GM23248 (cell line): ENCODE measurements at regions not wholly inside any gene's neighbourhood (a gene's known extent, or its start where the extent isn't known, plus 50 kb on each side); places are given as distances from the start of the nearest gene placed in this dataset.

Experiments used
- DNase-seq: peaks from one replicate; pipeline ENCODE4 v3.0.0-alpha.2; 2015
- H2AFZ ChIP-seq: fragments of 200-600 bp; sonication (generic); 2 replicates; pipeline ENCODE4 v1.6.1; 2016; ENCODE audit warnings: antibody characterized with exemption
- H3F3A ChIP-seq: fragments of 200-600 bp; sonication (generic); 2 replicates; pipeline ENCODE4 v1.6.1; 2016; ENCODE audit warnings: mild to moderate bottlenecking, antibody characterized with exemption, mixed run types; ENCODE audit not compliant: insufficient read depth
- H3K27ac ChIP-seq: fragments of 200-600 bp; sonication (generic); 2 replicates; pipeline ENCODE4 v1.5.1; 2016; ENCODE audit warnings: mild to moderate bottlenecking
- H3K27me3 ChIP-seq: fragments of 200-600 bp; sonication (generic); replicated peaks from 2 replicates; pipeline ENCODE4 v1.6.1; 2016; ENCODE audit warnings: mild to moderate bottlenecking; ENCODE audit not compliant: insufficient read depth
- H3K36me3 ChIP-seq: fragments of 200-600 bp; sonication (generic); 2 replicates; pipeline ENCODE4 v1.6.1; 2016; ENCODE audit warnings: low read depth, mild to moderate bottlenecking
- H3K4me1 ChIP-seq: fragments of 200-600 bp; sonication (generic); 2 replicates; pipeline ENCODE4 v1.6.1; 2016; ENCODE audit warnings: mild to moderate bottlenecking; ENCODE audit not compliant: insufficient read depth
- H3K4me2 ChIP-seq: fragments of 200-600 bp; sonication (generic); one replicate; pipeline ENCODE4 v1.6.1; 2016; ENCODE audit warnings: mild to moderate bottlenecking; ENCODE audit not compliant: unreplicated experiment
- H3K4me3 ChIP-seq: fragments of 200-600 bp; sonication (generic); 2 replicates; pipeline ENCODE4 v1.5.1; 2016; ENCODE audit warnings: mild to moderate bottlenecking
- H3K79me2 ChIP-seq: fragments of 200-600 bp; sonication (generic); 2 replicates; pipeline ENCODE4 v1.6.1; 2016; ENCODE audit warnings: mild to moderate bottlenecking; ENCODE audit not compliant: insufficient read depth
- H3K9ac ChIP-seq: fragments of 200-600 bp; sonication (generic); 2 replicates; pipeline ENCODE4 v1.6.1; 2016; ENCODE audit warnings: mild to moderate bottlenecking
- H3K9me2 ChIP-seq: fragments of 200-600 bp; sonication (generic); 2 replicates; pipeline ENCODE4 v1.6.1; 2016; ENCODE audit warnings: mixed run types, mild to moderate bottlenecking, moderate library complexity; ENCODE audit not compliant: insufficient read depth
- H3K9me3 ChIP-seq: fragments of 200-600 bp; sonication (generic); one replicate; pipeline ENCODE4 v1.6.1; 2017; ENCODE audit warnings: low read depth
- H4K20me1 ChIP-seq: fragments of 200-600 bp; sonication (generic); 2 replicates; pipeline ENCODE4 v1.6.0; 2016; ENCODE audit not compliant: insufficient read depth
- EZH2 ChIP-seq: fragments of 200-600 bp; sonication (generic); IDR thresholded peaks from 2 replicates; pipeline ENCODE4 v1.6.1; 2018; ENCODE audit warnings: antibody characterized with exemption, mild to moderate bottlenecking; ENCODE audit not compliant: insufficient read depth, poor library complexity, severe bottlenecking
- EZH2phosphoT487 ChIP-seq: fragments of 200-600 bp; sonication (generic); IDR thresholded peaks from 2 replicates; pipeline ENCODE4 v1.6.1; 2018; ENCODE audit warnings: antibody characterized with exemption, moderate library complexity, mild to moderate bottlenecking, low read depth; ENCODE audit not compliant: insufficient read depth
- WGBS, 2 experiments: methylation state at CpG; one replicate each; pipeline ENCODE4 v1.1.6; 2015 to 2017; ENCODE audit warnings: low lambda C conversion rate in 2 of 2, low coverage in 1 of 2; ENCODE audit errors: missing lambda C conversion rate in 2 of 2; 5-methylcytosine and 5-hydroxymethylcytosine counted together
- in situ Hi-C: fragments of 300-500 bp; cut with MboI; formaldehyde crosslinking; loops from 2 replicates; pipeline ENCODE4 v1.15.0; 2020

- H3K36me3 ChIP-seq: no peaks in the 10 kb centered on the region
- H4K20me1 ChIP-seq: no peaks in the 10 kb centered on the region
- no peak overlapping the region for H2AFZ ChIP-seq
- H3K79me2 ChIP-seq: no peaks in the 10 kb centered on the region
- no peaks in the 10 kb centered on the region for H3K9me3 ChIP-seq
- in situ Hi-C loops: no loop called here
- H3K9me2 ChIP-seq: no peaks in the 10 kb centered on the region
- TF ChIP-seq EZH2: no peak
- no peak for TF ChIP-seq EZH2phosphoT487
- peaks cover 12% of the 10 kb centered on the region for H3F3A ChIP-seq
- DNase-seq: peak; percentile 41
- H3K27ac ChIP-seq: no peak overlapping the region
- H3K27me3 ChIP-seq: no peaks in the 10 kb centered on the region
- H3K4me3 ChIP-seq: no peak overlapping the region
- peaks cover 21% of the 10 kb centered on the region for H3K4me1 ChIP-seq
- peak overlapping the region; percentile 16 for H3K4me2 ChIP-seq
- H3K9ac ChIP-seq: no peak overlapping the region
- WGBS, 2 experiments: 29 to 30% methylated on average over 3 of the region's 3 CpGs
Measured at GRCh38 chr4:81607950-81608349, 136.2 kb upstream of the RASGEF1B start.

GRCh38 chr4:81606801-81607501 is 135.2 kb upstream of the RASGEF1B start:
- no peaks in the 10 kb centered on the region for H3K79me2 ChIP-seq
- no peaks in the 10 kb centered on the region for H3K9me2 ChIP-seq
- in situ Hi-C loops: no loop called here
- peak overlapping the region; percentile 9; the same call in 1 of the 2 replicates for H2AFZ ChIP-seq
- H3K36me3 ChIP-seq: no peaks in the 10 kb centered on the region
- H3K4me3 ChIP-seq: no peak overlapping the region
- H3K27ac ChIP-seq: peak overlapping the region; percentile 5; the same call in 1 of the 2 replicates
- no peaks in the 10 kb centered on the region for H3K9me3 ChIP-seq
- H3K9ac ChIP-seq: no peak overlapping the region
- no peaks in the 10 kb centered on the region for H3K27me3 ChIP-seq
- DNase-seq: peak; percentile 41
- H3K4me1 ChIP-seq: peaks cover 21% of the 10 kb centered on the region
- WGBS, 2 experiments: 32 to 36% methylated on average over 4 of the region's 4 CpGs
- H3F3A ChIP-seq: peaks cover 12% of the 10 kb centered on the region
- H3K4me2 ChIP-seq: peak overlapping the region; percentile 29
- H4K20me1 ChIP-seq: no peaks in the 10 kb centered on the region
- TF ChIP-seq EZH2phosphoT487 (no peak), EZH2 (no peak)

GRCh38 chr4:81606166-81606565 is 134.5 kb upstream of the RASGEF1B start:
- Histone ChIP-seq H2AFZ (0 out of 2 replicates have a peak overlapping the region, but pooled peaks have one; percentile 9), H3K79me2 (no peaks in the 10 kb centered on the region), H4K20me1 (no peaks in the 10 kb centered on the region), H3F3A (peaks cover 12% of the 10 kb centered on the region), H3K9ac (no peak overlapping the region), H3K9me2 (no peaks in the 10 kb centered on the region), H3K27ac (no peak overlapping the region), H3K9me3 (no peaks in the 10 kb centered on the region), H3K4me1 (peaks cover 21% of the 10 kb centered on the region), H3K4me3 (no peak overlapping the region), H3K36me3 (no peaks in the 10 kb centered on the region), H3K4me2 (peak overlapping the region; percentile 29), H3K27me3 (no peaks in the 10 kb centered on the region)
- peak; percentile 30 for DNase-seq
- 97 to 98% methylated on average over 2 of the region's 2 CpGs for WGBS, 2 experiments
- in situ Hi-C loops: no loop called here
- TF ChIP-seq EZH2 (no peak), EZH2phosphoT487 (no peak)

- WGBS, 2 experiments: 94 to 98% methylated on average over 2 of the region's 2 CpGs
- Histone ChIP-seq H3K4me3 (no peak overlapping the region), H3K9me3 (no peaks in the 10 kb centered on the region), H3K36me3 (no peaks in the 10 kb centered on the region), H3K9ac (no peak overlapping the region), H3F3A (peaks cover 12% of the 10 kb centered on the region), H4K20me1 (no peaks in the 10 kb centered on the region), H3K79me2 (no peaks in the 10 kb centered on the region), H3K27me3 (no peaks in the 10 kb centered on the region), H3K27ac (no peak overlapping the region), H2AFZ (no peak overlapping the region), H3K4me1 (peaks cover 21% of the 10 kb centered on the region), H3K9me2 (no peaks in the 10 kb centered on the region), H3K4me2 (no peak overlapping the region)
- in situ Hi-C loops: no loop called here
- no peak for DNase-seq
- TF ChIP-seq EZH2: no peak
- no peak for TF ChIP-seq EZH2phosphoT487
Measured at GRCh38 chr4:81605271-81605670, 133.6 kb upstream of the RASGEF1B start.
